HepG2 (cell line): ENCODE measurements at regions not wholly inside any gene's neighbourhood (a gene's known extent, or its start where the extent isn't known, plus 50 kb on each side); places are given as distances from the start of the nearest gene placed in this dataset.

Source experiments
- ATAC-seq: fragments of 200-7000 bp; cut with Tn5 transposase; 3 replicates; pipeline ENCODE4 v1.9.1; 2020; ENCODE audit warnings: mild to moderate bottlenecking, moderate library complexity
- BruUV-seq: library from RNA; stranded (reverse); fragments of 400-500 nt; replicated peaks from 2 replicates; lab custom pipeline; 2021; lab: Mats Ljungman, UMichigan
- CTCF ChIA-PET: fragments of 300-600 bp; formaldehyde crosslinking; extraction: SDS; loops from one replicate; lab custom pipeline; 2021; ENCODE audit warnings: low total read pairs, inconsistent platforms, low intra/inter-chr PET ratio; lab: Yijun Ruan, JAX
- POLR2A ChIA-PET: fragments of 350-600 bp; sonication (Branson Sonifier 250); formaldehyde crosslinking; loops from one replicate; lab custom pipeline; 2020; ENCODE audit warnings: antibody characterized with exemption, inconsistent platforms; lab: Yijun Ruan, JAX
- DNase-seq: peaks from one replicate; pipeline ENCODE4 v3.0.0-alpha.2; 2015; ENCODE audit warnings: low spot score
- FAIRE-seq: peaks from 3 replicates; lab custom pipeline; 2011; peaks lifted over from hg19 to GRCh38; lab: Jason Lieb, UNC
- H2AFZ ChIP-seq: one replicate; pipeline ENCODE4 v1.6.1; 2011; ENCODE audit warnings: low read length, inconsistent platforms
- H3K27ac ChIP-seq: fragments of 300-600 bp; 3 replicates; pipeline ENCODE4 v1.8.0; 2011; ENCODE audit warnings: mixed run types, mild to moderate bottlenecking, mixed read lengths, low read length, inconsistent platforms; ENCODE audit not compliant: insufficient read depth; ENCODE audit errors: extremely low read length
- H3K27me3 ChIP-seq, 2 experiments: fragments of 200-600 bp in 1 of 2; 2 replicates in 1 of 2; 3 replicates in 1 of 2; pipeline versions ENCODE4 v1.6.0 to v1.8.0; 2011; ENCODE audit warnings: low read length in 2 of 2, mild to moderate bottlenecking in 2 of 2, moderate library complexity in 2 of 2, inconsistent platforms in 1 of 2; ENCODE audit not compliant: insufficient read depth in 2 of 2, control insufficient read depth in 1 of 2
- H3K36me3 ChIP-seq, 2 experiments: fragments of 200-600 bp in 1 of 2; replicated peaks in 1 of 2; 2 replicates in 1 of 2; 3 replicates in 1 of 2; pipeline versions ENCODE4 v1.5.1 to v1.8.0; 2011; ENCODE audit warnings: low read length in 2 of 2, inconsistent platforms in 1 of 2; ENCODE audit not compliant: insufficient read depth in 2 of 2, control insufficient read depth in 1 of 2
- H3K4me1 ChIP-seq: 2 replicates; pipeline ENCODE4 v1.5.1; 2012; ENCODE audit warnings: low read length, inconsistent platforms; ENCODE audit not compliant: insufficient read depth
- H3K4me2 ChIP-seq: 2 replicates; pipeline ENCODE4 v1.6.0; 2011; ENCODE audit warnings: low read depth, low read length, inconsistent platforms
- H3K4me3 ChIP-seq, 3 experiments: fragments of 200-600 bp in 1 of 3; sonication (generic), shearing (Covaris generic) in 1 of 3; replicated peaks in 1 of 3; 2 replicates each; pipeline ENCODE4 v1.5.1; 2011 to 2016; ENCODE audit warnings: low read length in 3 of 3, inconsistent platforms in 2 of 3, low read depth in 2 of 3, mild to moderate bottlenecking in 2 of 3, control low read depth in 1 of 3, mixed read lengths in 1 of 3; ENCODE audit not compliant: insufficient read depth in 1 of 3
- H3K79me2 ChIP-seq: one replicate; pipeline ENCODE4 v1.6.1; 2011; ENCODE audit warnings: low read length, inconsistent platforms; ENCODE audit not compliant: insufficient read depth
- H3K9ac ChIP-seq: 2 replicates; pipeline ENCODE4 v1.6.0; 2011; ENCODE audit warnings: mild to moderate bottlenecking, low read depth, low read length, inconsistent platforms; ENCODE audit not compliant: insufficient read depth
- H3K9me3 ChIP-seq: 2 replicates; pipeline ENCODE4 v1.5.1; 2012; ENCODE audit warnings: mild to moderate bottlenecking, low read length
- H4K20me1 ChIP-seq: 2 replicates; pipeline ENCODE4 v1.6.0; 2011; ENCODE audit warnings: inconsistent platforms, mild to moderate bottlenecking, low read length, moderate library complexity; ENCODE audit not compliant: insufficient read depth
- CAMTA2 ChIP-seq: sonication (generic); formaldehyde crosslinking; IDR thresholded peaks from 2 replicates; pipeline ENCODE4 v1.4.0; 2020; ENCODE audit warnings: mild to moderate bottlenecking, missing genetic modification reagents, borderline replicate concordance
- FOXK1 ChIP-seq: sonication (generic); formaldehyde crosslinking; IDR thresholded peaks from 2 replicates; pipeline ENCODE4 v1.4.0; 2020; ENCODE audit warnings: low read depth, missing genetic modification reagents, borderline replicate concordance
- HINFP ChIP-seq: sonication (generic); formaldehyde crosslinking; IDR thresholded peaks from 2 replicates; pipeline ENCODE4 v1.4.0; 2020; ENCODE audit warnings: low read depth, mild to moderate bottlenecking, missing genetic modification reagents
- KDM2A ChIP-seq: sonication (generic); formaldehyde crosslinking; IDR thresholded peaks from 2 replicates; pipeline ENCODE4 v1.4.0; 2020; ENCODE audit warnings: low read depth, missing genetic modification reagents, borderline replicate concordance
- MLLT10 ChIP-seq: sonication (generic); formaldehyde crosslinking; IDR thresholded peaks from 2 replicates; pipeline ENCODE4 v1.4.0; 2020; ENCODE audit warnings: missing genetic modification reagents
- RXRB ChIP-seq: IDR thresholded peaks from 2 replicates; pipeline ENCODE4 v1.6.1; 2016; ENCODE audit warnings: borderline replicate concordance, missing genetic modification reagents, missing compliant biosample characterization
- SSRP1 ChIP-seq: IDR thresholded peaks from 2 replicates; pipeline ENCODE4 v1.6.1; 2016; ENCODE audit warnings: control low read depth
- ZBTB7B ChIP-seq: sonication (generic); formaldehyde crosslinking; IDR thresholded peaks from 2 replicates; pipeline ENCODE4 v1.4.0; 2020; ENCODE audit warnings: missing genetic modification reagents
- ZFP36L2 ChIP-seq: sonication (generic); formaldehyde crosslinking; IDR thresholded peaks from 2 replicates; pipeline ENCODE4 v1.4.0; 2020; ENCODE audit warnings: missing genetic modification reagents
- ZMAT3 ChIP-seq: sonication (generic); formaldehyde crosslinking; conservative IDR thresholded peaks from 2 replicates; pipeline ENCODE4 v1.7.0; 2021; ENCODE audit warnings: missing genetic modification reagents
- ZNF333 ChIP-seq: sonication (generic); formaldehyde crosslinking; IDR thresholded peaks from 2 replicates; pipeline ENCODE4 v1.4.0; 2020; ENCODE audit warnings: mild to moderate bottlenecking, missing genetic modification reagents, borderline replicate concordance
- ZNF543 ChIP-seq: sonication (generic); formaldehyde crosslinking; IDR thresholded peaks from 2 replicates; pipeline ENCODE4 v1.4.0; 2020; ENCODE audit warnings: mild to moderate bottlenecking, missing genetic modification reagents
- ZNF598 ChIP-seq: sonication (generic); formaldehyde crosslinking; IDR thresholded peaks from 2 replicates; pipeline ENCODE4 v1.5.1; 2020; ENCODE audit warnings: mild to moderate bottlenecking, missing genetic modification reagents, borderline replicate concordance
- ZSCAN25 ChIP-seq: sonication (generic); formaldehyde crosslinking; IDR thresholded peaks from 2 replicates; pipeline ENCODE4 v1.8.0; 2022; ENCODE audit warnings: mild to moderate bottlenecking, missing genetic modification reagents
- WGBS: methylation state at CpG from one replicate; pipeline ENCODE4 v1.1.6; 2017; ENCODE audit warnings: low lambda C conversion rate; 5-methylcytosine and 5-hydroxymethylcytosine counted together
- in situ Hi-C: cut with HindIII; loops from 2 replicates; pipeline ENCODE4 v1.10.0; 2017; ENCODE audit warnings: low pct_unique_long_range_greater_than_20kb; ENCODE audit not compliant: extremely low pct_ligation_motif_present
- intact Hi-C: fragments of 100-400 bp; cut with micrococcal nuclease; formaldehyde crosslinking; loops from one replicate; pipeline ENCODE4 v1.10.0; 2022; ENCODE audit not compliant: unreplicated experiment
- TF ChIP-seq, protein P1 (sequence below): sonication (generic); formaldehyde crosslinking; IDR thresholded peaks from 2 replicates; pipeline ENCODE4 v1.8.0; 2022; ENCODE audit warnings: mild to moderate bottlenecking, missing genetic modification reagents, moderate library complexity
- TF ChIP-seq, protein P2 (sequence below): sonication (generic); formaldehyde crosslinking; IDR thresholded peaks from 2 replicates; pipeline ENCODE4 v1.9.0; 2021; ENCODE audit warnings: missing genetic modification reagents, borderline replicate concordance

DNA sequence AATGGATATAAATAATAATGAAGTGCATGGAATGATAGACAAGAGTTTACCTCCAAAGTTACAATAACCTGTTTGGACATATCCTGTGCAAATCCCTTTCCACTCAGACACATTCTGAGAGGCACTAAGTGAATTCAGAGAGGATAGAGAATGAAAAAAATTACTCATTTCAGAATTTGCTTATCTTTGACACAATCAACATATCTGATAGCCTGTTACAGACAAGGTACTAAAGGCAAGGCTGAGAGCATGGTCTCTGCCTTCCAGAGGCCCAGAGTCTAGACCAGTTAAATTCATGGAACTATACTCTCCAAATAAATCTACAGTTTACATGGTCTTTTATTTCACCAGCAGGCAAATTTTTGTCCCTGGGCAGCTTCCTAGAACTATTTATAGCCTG, 371.8 kb upstream of the PTGER4 start:
- intact Hi-C loops, result no loop called here
- in situ Hi-C loops, result no loop called here
- no peak for FAIRE-seq

GRCh38 chr5:40306869-40307487, 372.7 kb upstream of the PTGER4 start:
- no peak overlapping the region for H3K9ac ChIP-seq
- no peaks in the 10 kb centered on the region for H3K27me3 ChIP-seq
- ATAC-seq, result no peak
- BruUV-seq, result no TSS peak
- no peak overlapping the region for H3K4me3 ChIP-seq
- intact Hi-C loops, result no loop called here
- H3K4me1 ChIP-seq, result no peaks in the 10 kb centered on the region
- no peaks in the 10 kb centered on the region for H3K36me3 ChIP-seq
- no peak for DNase-seq
- ChIA-PET POLR2A (no interaction called here), CTCF (no interaction called here)
- FAIRE-seq, result no peak
- 31% methylated on average over 2 of the region's 2 CpGs for WGBS
- in situ Hi-C loops, result no loop called here
- no peaks in the 10 kb centered on the region for H3K79me2 ChIP-seq
- no peak overlapping the region for H2AFZ ChIP-seq
- H3K27ac ChIP-seq, result no peak overlapping the region
- H4K20me1 ChIP-seq, result no peaks in the 10 kb centered on the region
- peaks cover 4% of the 10 kb centered on the region; the same call in 1 of the 2 replicates for H3K9me3 ChIP-seq
- H3K4me2 ChIP-seq, result no peak overlapping the region
- TF ChIP-seq ZMAT3 (no peak), MLLT10 (CRISPR knock-in tag) (no peak), RXRB (CRISPR knock-in tag) (no peak), SSRP1 (CRISPR knock-in tag) (no peak), HINFP (CRISPR knock-in tag) (no peak), ZBTB7B (no peak), ZNF598 (no peak), ZSCAN25 (no peak)
- TF ChIP-seq, protein P1, sequence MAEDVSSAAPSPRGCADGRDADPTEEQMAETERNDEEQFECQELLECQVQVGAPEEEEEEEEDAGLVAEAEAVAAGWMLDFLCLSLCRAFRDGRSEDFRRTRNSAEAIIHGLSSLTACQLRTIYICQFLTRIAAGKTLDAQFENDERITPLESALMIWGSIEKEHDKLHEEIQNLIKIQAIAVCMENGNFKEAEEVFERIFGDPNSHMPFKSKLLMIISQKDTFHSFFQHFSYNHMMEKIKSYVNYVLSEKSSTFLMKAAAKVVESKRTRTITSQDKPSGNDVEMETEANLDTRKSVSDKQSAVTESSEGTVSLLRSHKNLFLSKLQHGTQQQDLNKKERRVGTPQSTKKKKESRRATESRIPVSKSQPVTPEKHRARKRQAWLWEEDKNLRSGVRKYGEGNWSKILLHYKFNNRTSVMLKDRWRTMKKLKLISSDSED (CRISPR knock-in tag), result no peak
- TF ChIP-seq, protein P2, sequence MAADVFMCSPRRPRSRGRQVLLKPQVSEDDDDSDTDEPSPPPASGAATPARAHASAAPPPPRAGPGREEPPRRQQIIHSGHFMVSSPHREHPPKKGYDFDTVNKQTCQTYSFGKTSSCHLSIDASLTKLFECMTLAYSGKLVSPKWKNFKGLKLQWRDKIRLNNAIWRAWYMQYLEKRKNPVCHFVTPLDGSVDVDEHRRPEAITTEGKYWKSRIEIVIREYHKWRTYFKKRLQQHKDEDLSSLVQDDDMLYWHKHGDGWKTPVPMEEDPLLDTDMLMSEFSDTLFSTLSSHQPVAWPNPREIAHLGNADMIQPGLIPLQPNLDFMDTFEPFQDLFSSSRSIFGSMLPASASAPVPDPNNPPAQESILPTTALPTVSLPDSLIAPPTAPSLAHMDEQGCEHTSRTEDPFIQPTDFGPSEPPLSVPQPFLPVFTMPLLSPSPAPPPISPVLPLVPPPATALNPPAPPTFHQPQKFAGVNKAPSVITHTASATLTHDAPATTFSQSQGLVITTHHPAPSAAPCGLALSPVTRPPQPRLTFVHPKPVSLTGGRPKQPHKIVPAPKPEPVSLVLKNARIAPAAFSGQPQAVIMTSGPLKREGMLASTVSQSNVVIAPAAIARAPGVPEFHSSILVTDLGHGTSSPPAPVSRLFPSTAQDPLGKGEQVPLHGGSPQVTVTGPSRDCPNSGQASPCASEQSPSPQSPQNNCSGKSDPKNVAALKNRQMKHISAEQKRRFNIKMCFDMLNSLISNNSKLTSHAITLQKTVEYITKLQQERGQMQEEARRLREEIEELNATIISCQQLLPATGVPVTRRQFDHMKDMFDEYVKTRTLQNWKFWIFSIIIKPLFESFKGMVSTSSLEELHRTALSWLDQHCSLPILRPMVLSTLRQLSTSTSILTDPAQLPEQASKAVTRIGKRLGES (CRISPR knock-in tag), result no peak

More for the DNA sequence above, 371.8 kb upstream of the PTGER4 start:
- Histone ChIP-seq H4K20me1 (no peaks in the 10 kb centered on the region), H3K36me3 (no peaks in the 10 kb centered on the region), H3K27ac (no peak overlapping the region), H2AFZ (no peak overlapping the region), H3K4me1 (no peaks in the 10 kb centered on the region), H3K9me3 (no peaks in the 10 kb centered on the region; the same call in 1 of the 2 replicates), H3K4me3 (no peak overlapping the region), H3K4me2 (no peak overlapping the region), H3K9ac (no peak overlapping the region), H3K79me2 (no peaks in the 10 kb centered on the region), H3K27me3 (no peaks in the 10 kb centered on the region)
- ChIA-PET CTCF (no interaction called here), POLR2A (no interaction called here)
- no TSS peak for BruUV-seq
- DNase-seq, result no peak
- ATAC-seq, result no peak
- TF ChIP-seq ZFP36L2 (no peak), FOXK1 (CRISPR knock-in tag) (no peak), KDM2A (CRISPR knock-in tag) (no peak), CAMTA2 (CRISPR knock-in tag) (no peak), ZNF543 (CRISPR knock-in tag) (no peak), ZNF333 (CRISPR knock-in tag) (no peak)
